ENCODE measurements at regions not wholly inside any gene's neighbourhood (a gene's known extent, or its start where the extent isn't known, plus 50 kb on each side); places are given as distances from the start of the nearest gene placed in this dataset.

DNA sequence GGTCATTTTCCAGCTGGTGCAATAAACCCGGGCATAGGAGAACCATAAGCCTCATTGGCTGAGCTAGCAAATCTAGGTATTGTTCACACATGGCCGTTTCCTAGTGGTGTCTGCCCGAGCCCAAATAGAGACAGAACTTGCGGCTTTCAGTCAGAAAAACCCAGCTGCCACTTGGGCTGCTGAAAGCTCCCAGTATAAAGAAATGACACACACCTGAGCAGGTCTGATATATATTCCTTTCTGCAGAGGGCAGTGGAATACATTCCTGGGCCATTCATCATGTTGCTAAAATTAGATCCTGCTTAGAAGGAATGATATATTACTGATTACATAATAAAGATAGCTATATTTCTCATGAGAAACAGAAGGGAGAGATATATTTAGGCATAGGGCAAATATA, 83.9 kb upstream of the IRX5 start:
- DNase-seq (ENCODE audit: low spot score in 2 of 2), result no peak
- TF ChIP-seq POLR2A (IDR thresholded peaks at IDR 0.05) (no peak), EP300 (IDR thresholded peaks at IDR 0.05) (no peak)
- TF ChIP-seq, protein P1, sequence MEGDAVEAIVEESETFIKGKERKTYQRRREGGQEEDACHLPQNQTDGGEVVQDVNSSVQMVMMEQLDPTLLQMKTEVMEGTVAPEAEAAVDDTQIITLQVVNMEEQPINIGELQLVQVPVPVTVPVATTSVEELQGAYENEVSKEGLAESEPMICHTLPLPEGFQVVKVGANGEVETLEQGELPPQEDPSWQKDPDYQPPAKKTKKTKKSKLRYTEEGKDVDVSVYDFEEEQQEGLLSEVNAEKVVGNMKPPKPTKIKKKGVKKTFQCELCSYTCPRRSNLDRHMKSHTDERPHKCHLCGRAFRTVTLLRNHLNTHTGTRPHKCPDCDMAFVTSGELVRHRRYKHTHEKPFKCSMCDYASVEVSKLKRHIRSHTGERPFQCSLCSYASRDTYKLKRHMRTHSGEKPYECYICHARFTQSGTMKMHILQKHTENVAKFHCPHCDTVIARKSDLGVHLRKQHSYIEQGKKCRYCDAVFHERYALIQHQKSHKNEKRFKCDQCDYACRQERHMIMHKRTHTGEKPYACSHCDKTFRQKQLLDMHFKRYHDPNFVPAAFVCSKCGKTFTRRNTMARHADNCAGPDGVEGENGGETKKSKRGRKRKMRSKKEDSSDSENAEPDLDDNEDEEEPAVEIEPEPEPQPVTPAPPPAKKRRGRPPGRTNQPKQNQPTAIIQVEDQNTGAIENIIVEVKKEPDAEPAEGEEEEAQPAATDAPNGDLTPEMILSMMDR (IDR thresholded peaks at IDR 0.05), result no peak
- no peak overlapping the region for H3K4me3 ChIP-seq
- H3K27ac ChIP-seq, result no peak overlapping the region
- no peaks in the 10 kb centered on the region for H3K36me3 ChIP-seq
- WGBS, 2 donors, result 60 to 62% methylated on average over 4 of the region's 4 CpGs
- H3K4me1 ChIP-seq, result no peaks in the 10 kb centered on the region
- no peaks in the 10 kb centered on the region for H3K27me3 ChIP-seq
- peaks cover 0 to 29% (median 2%) of the 10 kb centered on the region in 4 donors for H3K9me3 ChIP-seq

DNA sequence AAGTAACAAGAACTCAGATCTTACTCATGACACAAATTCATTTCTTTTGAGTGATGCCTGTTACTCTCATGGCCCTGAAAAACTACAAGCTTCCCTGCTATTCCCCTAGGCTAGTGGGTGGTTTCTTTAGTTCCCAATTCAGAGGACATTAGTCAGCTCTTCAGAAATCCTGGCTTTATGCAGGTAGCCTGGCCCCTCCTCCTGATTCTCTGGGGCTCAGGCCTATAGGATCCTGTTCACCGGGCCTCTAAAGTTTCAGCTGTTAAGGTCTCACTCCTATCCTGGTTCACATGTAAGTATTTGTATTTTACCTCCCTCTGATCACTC, 87.3 kb upstream of the IRX5 start:
- no peak overlapping the region for H3K27ac ChIP-seq
- H3K27me3 ChIP-seq, result no peaks in the 10 kb centered on the region
- no peaks in the 10 kb centered on the region for H3K36me3 ChIP-seq
- no peak for DNase-seq (ENCODE audit: low spot score in 2 of 2)
- no peaks in the 10 kb centered on the region for H3K4me1 ChIP-seq
- TF ChIP-seq, protein P1 (IDR thresholded peaks at IDR 0.05), result no peak
- TF ChIP-seq EP300 (IDR thresholded peaks at IDR 0.05), result no peak
- no peak for TF ChIP-seq POLR2A (IDR thresholded peaks at IDR 0.05)
- no peak overlapping the region for H3K4me3 ChIP-seq
- WGBS, 2 donors, result 87 to 94% methylated on average over 1 of the region's 1 CpG
- H3K9me3 ChIP-seq, result peaks cover 0 to 36% (median 2%) of the 10 kb centered on the region in 4 donors

DNA sequence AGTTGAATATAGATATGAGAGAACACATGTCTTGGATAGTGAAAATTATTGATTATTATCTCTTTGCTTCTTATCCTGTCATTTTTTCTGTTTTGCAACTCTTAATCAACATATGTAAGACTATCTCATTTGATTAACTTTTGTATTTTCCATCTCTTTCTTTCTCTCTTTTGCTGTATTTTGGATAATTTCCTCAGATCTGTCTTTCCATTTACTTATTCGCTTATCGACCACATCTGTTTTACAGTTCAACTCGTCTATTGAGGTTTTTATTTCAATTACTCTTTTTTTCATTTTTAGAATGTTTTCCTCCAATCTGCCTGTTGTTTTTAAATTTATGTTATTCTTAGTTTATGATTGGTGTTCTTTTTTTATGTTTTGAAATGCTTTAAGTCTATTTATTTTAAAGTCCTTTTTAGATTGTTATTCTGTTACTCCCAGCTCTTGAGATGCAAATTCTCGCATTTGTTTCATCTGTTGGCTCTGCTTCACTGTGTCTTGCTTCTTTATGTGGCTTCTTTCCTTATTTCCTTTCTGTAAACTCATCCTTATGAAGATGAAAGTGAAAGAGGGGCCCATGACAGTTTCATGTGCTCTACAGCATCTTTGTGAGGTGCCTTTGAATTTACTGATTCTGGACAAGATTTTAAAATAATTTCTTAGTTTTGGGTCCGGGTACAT, 87.8 kb upstream of the IRX5 start:
- Histone ChIP-seq H3K36me3 (no peaks in the 10 kb centered on the region), H3K9me3 (peaks cover 0 to 36% (median 2%) of the 10 kb centered on the region in 4 donors), H3K27me3 (peaks cover 0 to 1% of the 10 kb centered on the region in 2 donors), H3K27ac (no peak overlapping the region), H3K4me3 (no peak overlapping the region), H3K4me1 (no peaks in the 10 kb centered on the region)
- no peak for TF ChIP-seq POLR2A (IDR thresholded peaks at IDR 0.05)
- TF ChIP-seq, protein P1 (IDR thresholded peaks at IDR 0.05), result no peak
- TF ChIP-seq EP300 (IDR thresholded peaks at IDR 0.05), result no peak
- no peak for DNase-seq (ENCODE audit: low spot score in 2 of 2)
- 89 to 91% methylated on average over 5 of the region's 5 CpGs for WGBS, 2 donors

DNA sequence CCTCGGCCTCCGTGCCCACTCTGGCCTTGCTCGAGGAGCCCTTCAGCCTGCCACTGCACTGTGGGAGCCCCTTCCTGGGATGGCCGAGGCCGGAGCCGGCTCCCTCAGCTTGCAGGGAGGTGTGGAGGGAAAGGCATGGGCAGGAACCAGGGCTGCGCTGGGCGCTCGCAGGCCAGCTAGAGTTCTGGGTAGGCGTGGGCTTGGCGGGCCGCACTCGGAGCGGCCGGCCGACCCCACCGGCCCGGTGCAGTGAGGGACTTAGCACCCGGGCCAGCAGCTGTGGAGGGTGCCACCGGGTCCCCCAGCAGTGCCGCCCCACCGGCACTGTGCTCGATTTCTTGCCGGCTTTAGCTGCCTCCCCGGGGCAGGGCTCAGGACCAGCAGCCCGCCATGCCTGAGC, 101.0 kb upstream of the IRX5 start:
- H3K4me1 ChIP-seq, result no peaks in the 10 kb centered on the region
- peaks cover 0 to 25% (median 0%) of the 10 kb centered on the region in 4 donors for H3K9me3 ChIP-seq
- DNase-seq (ENCODE audit: low spot score in 2 of 2), result no peak
- 95% methylated on average over 26 of the region's 26 CpGs for WGBS, 2 donors
- no peak overlapping the region for H3K4me3 ChIP-seq
- TF ChIP-seq POLR2A (IDR thresholded peaks at IDR 0.05), result no peak
- TF ChIP-seq EP300 (IDR thresholded peaks at IDR 0.05), result no peak
- TF ChIP-seq, protein P1 (IDR thresholded peaks at IDR 0.05), result no peak
- H3K27me3 ChIP-seq, result no peaks in the 10 kb centered on the region
- H3K36me3 ChIP-seq, result no peaks in the 10 kb centered on the region
- no peak overlapping the region for H3K27ac ChIP-seq

DNA sequence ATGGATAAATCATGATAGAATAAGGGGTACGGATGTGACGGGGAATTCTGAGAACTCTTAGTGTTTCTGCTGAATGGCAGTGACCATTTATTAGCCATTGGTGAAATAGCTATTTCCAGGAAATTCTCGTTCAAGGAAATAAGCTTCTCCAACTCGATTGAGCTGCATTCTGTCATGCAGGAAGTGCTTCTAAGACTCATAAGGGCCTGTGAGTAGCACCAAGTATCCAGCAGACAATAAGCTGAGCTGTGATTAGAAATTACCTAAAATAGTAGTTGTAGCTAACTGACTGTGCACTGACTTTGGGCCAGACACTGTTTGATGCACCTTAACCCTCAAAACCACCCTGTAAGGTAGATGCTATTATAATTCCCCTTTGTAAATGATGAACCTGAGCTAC, 107.8 kb upstream of the IRX5 start:
- H3K27ac ChIP-seq, result no peak overlapping the region
- no peaks in the 10 kb centered on the region for H3K4me1 ChIP-seq
- no peak for DNase-seq (ENCODE audit: low spot score in 2 of 2)
- peaks cover 0 to 8% (median 0%) of the 10 kb centered on the region in 4 donors for H3K9me3 ChIP-seq
- TF ChIP-seq POLR2A (IDR thresholded peaks at IDR 0.05) (no peak), EP300 (IDR thresholded peaks at IDR 0.05) (no peak)
- TF ChIP-seq, protein P1 (IDR thresholded peaks at IDR 0.05), result no peak
- no peak overlapping the region for H3K4me3 ChIP-seq
- H3K27me3 ChIP-seq, result no peaks in the 10 kb centered on the region
- WGBS, 2 donors, result 69 to 70% methylated on average over 4 of the region's 4 CpGs
- H3K36me3 ChIP-seq, result no peaks in the 10 kb centered on the region
